ENCODE measurements at regions not wholly inside any gene's neighbourhood (a gene's known extent, or its start where the extent isn't known, plus 50 kb on each side); places are given as distances from the start of the nearest gene placed in this dataset.

DNA sequence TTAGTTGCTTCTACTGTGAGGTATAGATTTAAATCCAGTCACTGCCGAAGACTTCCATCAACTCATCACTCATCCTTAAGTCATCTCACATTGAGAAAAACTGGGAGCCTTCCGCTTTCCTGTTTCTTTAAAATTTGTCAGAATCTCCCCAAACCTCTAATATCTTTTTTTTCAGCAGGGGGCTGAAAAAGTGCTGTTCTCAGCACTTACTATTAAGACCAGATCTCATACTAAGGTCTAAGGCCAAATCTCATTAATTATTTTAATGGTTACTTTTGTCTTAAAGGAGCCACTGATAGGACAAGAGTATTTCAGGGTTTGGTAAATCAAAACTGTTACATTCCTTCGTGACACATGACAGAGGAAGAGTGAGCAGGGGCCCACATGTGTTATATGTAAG, 134.6 kb upstream of the PRSS3 start:
- POLR2A ChIA-PET: no interaction called here
- DNase-seq: no peak

DNA sequence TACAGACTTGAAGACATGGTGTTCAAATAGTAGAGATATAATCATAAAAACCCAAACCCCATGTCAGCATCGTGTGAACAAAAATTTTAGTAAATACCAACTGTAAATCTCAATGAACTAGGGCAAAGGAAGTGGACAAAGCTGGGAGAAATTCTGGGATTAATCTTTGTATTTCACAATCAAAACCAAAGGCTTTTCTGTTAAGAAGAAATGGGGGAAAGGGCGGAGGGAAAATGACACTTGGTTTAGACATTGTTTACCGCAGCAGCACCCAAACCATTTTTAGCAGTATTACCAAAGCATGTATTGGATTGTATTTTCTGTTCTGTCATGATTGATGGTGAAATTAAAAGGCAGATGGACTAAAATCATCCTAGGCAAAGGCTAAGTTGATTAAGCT, 134.2 kb upstream of the PRSS3 start:
- no CpG with 5 or more reads among the region's 3 CpGs for WGBS (ENCODE audit: insufficient coverage)
- H3K4me3 Mint-ChIP-seq: no peak overlapping the region
- intact Hi-C loops (cut with micrococcal nuclease): no loop called here
- DNase-seq: no peak
- Histone ChIP-seq H3K9me3 (ENCODE audit: control extremely low read depth in 1 of 3, control insufficient read depth in 2 of 3, insufficient read depth in 1 of 3, low read length in 2 of 3) (no peaks in the 10 kb centered on the region), H3K4me3 (ENCODE audit: control extremely low read depth in 1 of 5, extremely low read depth in 1 of 5, insufficient read depth in 1 of 5, low read depth in 2 of 5, low read length in 4 of 5) (no peak overlapping the region), H4K20me1 (ENCODE audit: control insufficient read depth, insufficient read depth, low read length, poor library complexity, severe bottlenecking) (no peaks in the 10 kb centered on the region), H3K79me2 (ENCODE audit: control insufficient read depth, insufficient read depth, low read length) (no peaks in the 10 kb centered on the region), H3K27ac (ENCODE audit: low read length in 2 of 2) (no peak overlapping the region), H3K36me3 (replicated peaks in 1 of 2; ENCODE audit: control extremely low read depth in 1 of 2, control insufficient read depth in 1 of 2, extremely low read depth in 1 of 2, insufficient read depth in 2 of 2, low read length in 1 of 2) (no peaks in the 10 kb centered on the region), H3K4me1 (ENCODE audit: control insufficient read depth in 2 of 2, insufficient read depth in 2 of 2, low read length in 2 of 2) (no peaks in the 10 kb centered on the region), H3K27me3 (replicated peaks in 1 of 4; ENCODE audit: control extremely low read depth in 1 of 4, control insufficient read depth in 3 of 4, insufficient read depth in 4 of 4, low read length in 3 of 4) (peaks cover 0 to 4% (median 0%) of the 10 kb centered on the region in 4 experiments), H2AFZ (ENCODE audit: insufficient read depth, low read depth, low read length, poor library complexity, severe bottlenecking) (no peak overlapping the region), H3K9ac (ENCODE audit: low read length) (no peak overlapping the region), H3K4me2 (replicated peaks; ENCODE audit: low read depth, low read length, poor library complexity, severe bottlenecking) (no peak overlapping the region)
- H3K4me1 Mint-ChIP-seq: no peaks in the 10 kb centered on the region
- H3K27me3 Mint-ChIP-seq: peaks cover 16% of the 10 kb centered on the region
- no peak overlapping the region for H3K27ac Mint-ChIP-seq
- no peak for ATAC-seq (ENCODE audit: low read depth)
- no peak for TF ChIP-seq EZH2 (IDR thresholded peaks at IDR 0.05; ENCODE audit: borderline replicate concordance, insufficient read depth, low read depth, low read length, poor library complexity, severe bottlenecking)
- TF ChIP-seq, protein P1, sequence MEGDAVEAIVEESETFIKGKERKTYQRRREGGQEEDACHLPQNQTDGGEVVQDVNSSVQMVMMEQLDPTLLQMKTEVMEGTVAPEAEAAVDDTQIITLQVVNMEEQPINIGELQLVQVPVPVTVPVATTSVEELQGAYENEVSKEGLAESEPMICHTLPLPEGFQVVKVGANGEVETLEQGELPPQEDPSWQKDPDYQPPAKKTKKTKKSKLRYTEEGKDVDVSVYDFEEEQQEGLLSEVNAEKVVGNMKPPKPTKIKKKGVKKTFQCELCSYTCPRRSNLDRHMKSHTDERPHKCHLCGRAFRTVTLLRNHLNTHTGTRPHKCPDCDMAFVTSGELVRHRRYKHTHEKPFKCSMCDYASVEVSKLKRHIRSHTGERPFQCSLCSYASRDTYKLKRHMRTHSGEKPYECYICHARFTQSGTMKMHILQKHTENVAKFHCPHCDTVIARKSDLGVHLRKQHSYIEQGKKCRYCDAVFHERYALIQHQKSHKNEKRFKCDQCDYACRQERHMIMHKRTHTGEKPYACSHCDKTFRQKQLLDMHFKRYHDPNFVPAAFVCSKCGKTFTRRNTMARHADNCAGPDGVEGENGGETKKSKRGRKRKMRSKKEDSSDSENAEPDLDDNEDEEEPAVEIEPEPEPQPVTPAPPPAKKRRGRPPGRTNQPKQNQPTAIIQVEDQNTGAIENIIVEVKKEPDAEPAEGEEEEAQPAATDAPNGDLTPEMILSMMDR (IDR thresholded peaks at IDR 0.05): no peak
- H3K9me3 Mint-ChIP-seq (ENCODE audit: insufficient read depth): no peaks in the 10 kb centered on the region
- POLR2A ChIA-PET: no interaction called here
- CTCF ChIA-PET: no interaction called here

More for the DNA sequence above, 134.6 kb upstream of the PRSS3 start:
- peaks cover 0 to 4% (median 0%) of the 10 kb centered on the region in 4 experiments for H3K27me3 ChIP-seq (replicated peaks in 1 of 4; ENCODE audit: control extremely low read depth in 1 of 4, control insufficient read depth in 3 of 4, insufficient read depth in 4 of 4, low read length in 3 of 4)
- no peaks in the 10 kb centered on the region for H3K9me3 Mint-ChIP-seq (ENCODE audit: insufficient read depth)
- no peak overlapping the region for H3K9ac ChIP-seq (ENCODE audit: low read length)
- no peaks in the 10 kb centered on the region for H4K20me1 ChIP-seq (ENCODE audit: control insufficient read depth, insufficient read depth, low read length, poor library complexity, severe bottlenecking)
- intact Hi-C loops (cut with micrococcal nuclease): no loop called here
- H3K27ac ChIP-seq (ENCODE audit: low read length in 2 of 2): no peak overlapping the region
- no peaks in the 10 kb centered on the region for H3K9me3 ChIP-seq (ENCODE audit: control extremely low read depth in 1 of 3, control insufficient read depth in 2 of 3, insufficient read depth in 1 of 3, low read length in 2 of 3)
- no peaks in the 10 kb centered on the region for H3K79me2 ChIP-seq (ENCODE audit: control insufficient read depth, insufficient read depth, low read length)
- no peaks in the 10 kb centered on the region for H3K4me1 ChIP-seq (ENCODE audit: control insufficient read depth in 2 of 2, insufficient read depth in 2 of 2, low read length in 2 of 2)
- no peaks in the 10 kb centered on the region for H3K4me1 Mint-ChIP-seq
- no peak overlapping the region for H3K27ac Mint-ChIP-seq
- no peak overlapping the region for H3K4me3 ChIP-seq (ENCODE audit: control extremely low read depth in 1 of 5, extremely low read depth in 1 of 5, insufficient read depth in 1 of 5, low read depth in 2 of 5, low read length in 4 of 5)
- TF ChIP-seq, protein P1 (IDR thresholded peaks at IDR 0.05): no peak
- TF ChIP-seq EZH2 (IDR thresholded peaks at IDR 0.05; ENCODE audit: borderline replicate concordance, insufficient read depth, low read depth, low read length, poor library complexity, severe bottlenecking): no peak
- no peak overlapping the region for H3K4me3 Mint-ChIP-seq
- CTCF ChIA-PET: no interaction called here
- no peak overlapping the region for H2AFZ ChIP-seq (ENCODE audit: insufficient read depth, low read depth, low read length, poor library complexity, severe bottlenecking)
- no peaks in the 10 kb centered on the region for H3K36me3 ChIP-seq (replicated peaks in 1 of 2; ENCODE audit: control extremely low read depth in 1 of 2, control insufficient read depth in 1 of 2, extremely low read depth in 1 of 2, insufficient read depth in 2 of 2, low read length in 1 of 2)
- ATAC-seq (ENCODE audit: low read depth): no peak
- peaks cover 16% of the 10 kb centered on the region for H3K27me3 Mint-ChIP-seq
- whole genome bisulfite sequencing (ENCODE audit: insufficient coverage): 100% methylated on average over 2 of the region's 3 CpGs
- H3K4me2 ChIP-seq (replicated peaks; ENCODE audit: low read depth, low read length, poor library complexity, severe bottlenecking): no peak overlapping the region

Measured in B cell (primary cell).